ENCODE measurements at regions not wholly inside any gene's neighbourhood (a gene's known extent, or its start where the extent isn't known, plus 50 kb on each side); places are given as distances from the start of the nearest gene placed in this dataset.
A peak's percentile ranks its signal among the peaks of the same experiment; 100 is the strongest.

- no peak for DNase-seq
Measured at GRCh38 chr3:182234881-182235280, 523.2 kb downstream of the SOX2 start.

- DNase-seq: no peak
Measured at GRCh38 chr3:182235504-182235903, 523.8 kb downstream of the SOX2 start.

- no peak for DNase-seq
Measured at GRCh38 chr3:182238126-182238525, 526.4 kb downstream of the SOX2 start.

GRCh38 chr3:182239316-182239715, 527.6 kb downstream of the SOX2 start:
- no peak for DNase-seq

- DNase-seq: no peak
Measured at GRCh38 chr3:182240474-182240873, 528.7 kb downstream of the SOX2 start.

GRCh38 chr3:182241196-182241765, 529.6 kb downstream of the SOX2 start:
- DNase-seq: no peak

- peak; percentile 2 for DNase-seq
Measured at GRCh38 chr3:182241766-182242488, 530.2 kb downstream of the SOX2 start.

GRCh38 chr3:182242489-182242942, 530.8 kb downstream of the SOX2 start:
- DNase-seq: no peak

- no peak for DNase-seq
Measured at GRCh38 chr3:182243625-182244024, 531.9 kb downstream of the SOX2 start.

- DNase-seq: no peak
Measured at GRCh38 chr3:182244222-182244971, 532.7 kb downstream of the SOX2 start.

GRCh38 chr3:182245059-182245458, 533.3 kb downstream of the SOX2 start:
- no peak for DNase-seq

DNA sequence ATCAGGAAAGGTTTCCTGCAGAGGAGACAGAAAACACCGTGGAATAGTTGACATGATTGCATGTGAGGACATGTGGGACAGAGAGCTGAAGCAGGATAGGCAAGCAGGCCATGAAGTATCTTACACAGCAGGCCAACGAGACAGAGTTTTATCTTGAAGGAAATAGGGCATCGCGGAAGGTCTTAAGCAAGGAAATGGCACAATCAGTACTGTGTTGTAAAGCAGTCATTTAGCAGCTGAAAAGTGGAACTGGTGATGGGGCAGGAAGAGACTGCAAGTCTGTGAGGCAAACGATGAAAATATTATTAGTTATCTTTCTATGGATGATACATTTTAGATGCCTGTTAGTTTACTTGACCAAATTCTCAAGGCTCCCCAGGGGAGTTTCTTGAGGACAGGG, 535.1 kb downstream of the SOX2 start:
- peak; percentile 1 for DNase-seq

GRCh38 chr3:182248349-182248880, 536.7 kb downstream of the SOX2 start:
- DNase-seq: peak; percentile 3

DNA sequence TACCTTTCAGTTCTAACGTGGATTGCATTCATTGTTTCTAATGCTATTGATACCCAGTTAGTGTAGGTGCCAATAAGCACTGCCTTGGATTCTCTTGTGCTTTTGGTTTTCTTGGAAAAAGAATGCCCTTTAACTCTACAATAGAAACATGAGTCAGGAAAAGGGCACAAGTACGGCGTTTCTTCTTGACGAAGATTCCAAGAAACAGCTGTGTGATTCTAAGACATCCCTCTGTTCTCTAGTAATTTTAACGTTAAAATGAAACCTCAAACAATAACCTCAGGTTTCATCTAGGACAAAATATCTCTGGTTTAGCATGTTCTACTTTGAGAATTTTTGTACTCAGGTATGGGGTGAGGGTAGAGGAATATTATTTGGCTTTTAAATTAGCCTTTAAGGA, 540.5 kb upstream of the ATP11B start:
- no peak for DNase-seq

DNA sequence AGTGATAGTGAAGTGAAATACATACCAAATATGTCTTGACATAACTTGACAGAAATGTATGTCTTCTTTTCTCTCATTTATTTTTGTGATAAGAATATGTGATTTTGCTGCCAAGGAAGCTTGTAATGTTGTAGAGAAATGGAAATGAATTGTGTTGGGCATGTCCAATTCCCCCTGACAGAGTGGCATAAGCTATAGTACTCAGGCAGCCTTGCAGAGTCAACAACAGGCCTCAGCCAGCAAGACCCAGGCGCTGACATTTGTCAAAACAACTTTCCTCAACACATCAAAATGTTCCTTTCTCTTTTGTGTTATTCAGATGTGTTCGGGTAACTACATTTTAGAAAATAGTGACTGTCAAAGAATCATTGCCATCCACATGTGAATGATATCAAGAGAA, 538.1 kb upstream of the ATP11B start:
- no peak for DNase-seq

DNA sequence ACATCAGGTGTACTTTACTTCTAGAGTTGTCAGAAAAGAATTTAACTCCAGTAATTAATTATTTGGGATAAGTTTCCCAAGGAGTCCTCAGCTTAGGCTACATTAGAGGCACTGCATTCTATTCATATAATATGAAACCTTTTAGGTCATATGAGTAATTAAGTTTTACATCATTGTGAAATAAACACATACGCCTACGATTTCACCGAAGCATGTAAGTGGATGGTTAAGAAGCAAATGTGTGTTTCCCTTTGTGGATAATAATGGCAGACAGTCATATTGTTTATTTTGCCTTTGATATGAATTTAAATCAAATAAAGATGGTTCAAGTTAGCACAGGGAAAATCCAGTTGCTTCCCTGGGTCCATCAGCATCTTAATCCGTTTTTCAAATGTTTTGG, 535.9 kb upstream of the ATP11B start:
- no peak for DNase-seq

GRCh38 chr3:182258538-182259177, 534.6 kb upstream of the ATP11B start:
- peak; percentile 11 for DNase-seq

- no peak for DNase-seq
Measured at GRCh38 chr3:182259579-182259978, 533.7 kb upstream of the ATP11B start.

DNA sequence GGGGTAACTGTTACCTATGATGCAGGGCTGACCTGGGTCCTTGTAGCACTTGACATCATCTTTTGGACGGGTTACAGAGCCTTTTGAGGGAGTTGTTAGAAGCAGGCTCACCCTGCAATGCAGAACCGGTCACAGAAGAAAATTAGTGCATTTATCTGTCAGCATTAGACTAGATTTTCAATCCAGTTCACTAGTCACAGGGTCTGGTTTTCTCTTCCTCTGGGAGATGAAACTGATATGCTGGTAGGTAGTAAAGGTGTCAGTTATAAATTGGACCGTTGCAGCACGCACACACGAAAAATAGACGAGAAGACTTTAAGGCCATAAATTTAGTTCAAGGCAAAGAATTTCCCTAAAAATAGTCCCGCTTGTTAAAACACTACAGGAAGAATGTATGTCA, 532.3 kb upstream of the ATP11B start:
- DNase-seq: no peak

- no peak for DNase-seq
Measured at GRCh38 chr3:182268711-182269110, 524.6 kb upstream of the ATP11B start.

DNA sequence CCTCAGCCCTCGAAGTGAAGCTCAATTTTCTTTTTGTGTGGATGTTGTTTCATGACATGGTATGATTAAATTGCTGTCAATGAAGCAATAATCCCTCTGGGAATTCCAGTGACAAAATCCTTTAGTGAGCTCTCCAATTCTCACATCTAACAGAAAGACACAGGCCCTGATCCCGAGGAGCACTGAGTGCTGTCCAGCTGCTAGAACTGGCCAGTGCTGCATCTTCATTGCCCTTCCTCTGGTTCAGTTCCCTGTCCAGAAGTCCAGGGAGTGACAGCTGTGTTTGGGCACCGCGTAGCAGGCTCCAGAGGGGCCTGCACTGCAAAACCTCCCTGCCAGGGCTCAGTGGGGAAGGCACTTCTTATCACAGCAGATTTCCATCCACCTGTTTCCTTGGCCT, 516.8 kb upstream of the ATP11B start:
- no peak for DNase-seq

GRCh38 chr3:182284793-182285192, 508.5 kb upstream of the ATP11B start:
- DNase-seq: no peak

GRCh38 chr3:182292591-182292990, 500.7 kb upstream of the ATP11B start:
- DNase-seq: no peak
